ENCODE measurements at regions not wholly inside any gene's neighbourhood (a gene's known extent, or its start where the extent isn't known, plus 50 kb on each side); places are given as distances from the start of the nearest gene placed in this dataset.

- 93% methylated on average over 2 of the region's 2 CpGs for WGBS
These were observed 278.8 kb downstream of the HDGFL1 start for GRCh38 chr6:22848121-22848520.

GRCh38 chr6:22849921-22850320 lies 280.6 kb downstream of the HDGFL1 start:
- Histone ChIP-seq H3K4me1 (ENCODE audit: control insufficient read depth in 2 of 2, insufficient read depth in 2 of 2, low read length in 2 of 2) (no peaks in the 10 kb centered on the region), H3K9me3 (ENCODE audit: control insufficient read depth in 2 of 2, insufficient read depth in 1 of 2, low read length in 1 of 2) (no peaks in the 10 kb centered on the region), H3K4me3 (ENCODE audit: low read length in 2 of 2) (no peak overlapping the region), H3K27me3 (ENCODE audit: control insufficient read depth in 2 of 2, insufficient read depth in 1 of 2, low read length in 1 of 2) (no peaks in the 10 kb centered on the region), H3K27ac (ENCODE audit: low read depth in 1 of 2, low read length in 1 of 2) (no peak overlapping the region), H3K36me3 (ENCODE audit: control insufficient read depth in 2 of 2, insufficient read depth in 2 of 2, low read length in 1 of 2) (no peaks in the 10 kb centered on the region)
- no peak for DNase-seq (ENCODE audit: low read depth in 6 of 9, low spot score in 9 of 9)

More at GRCh38 chr6:22848121-22848520, 278.8 kb downstream of the HDGFL1 start:
- no peak overlapping the region for H3K4me3 ChIP-seq (ENCODE audit: low read length in 2 of 2)
- DNase-seq (ENCODE audit: low read depth in 6 of 9, low spot score in 9 of 9): no peak
- H3K9me3 ChIP-seq (ENCODE audit: control insufficient read depth in 2 of 2, insufficient read depth in 1 of 2, low read length in 1 of 2): no peaks in the 10 kb centered on the region
- no peaks in the 10 kb centered on the region for H3K4me1 ChIP-seq (ENCODE audit: control insufficient read depth in 2 of 2, insufficient read depth in 2 of 2, low read length in 2 of 2)
- H3K27ac ChIP-seq (ENCODE audit: low read depth in 1 of 2, low read length in 1 of 2): no peak overlapping the region
- no peaks in the 10 kb centered on the region for H3K36me3 ChIP-seq (ENCODE audit: control insufficient read depth in 2 of 2, insufficient read depth in 2 of 2, low read length in 1 of 2)
- H3K27me3 ChIP-seq (ENCODE audit: control insufficient read depth in 2 of 2, insufficient read depth in 1 of 2, low read length in 1 of 2): no peaks in the 10 kb centered on the region

GRCh38 chr6:22852101-22852500 lies 282.7 kb downstream of the HDGFL1 start:
- WGBS: 97% methylated on average over 4 of the region's 4 CpGs
- no peaks in the 10 kb centered on the region for H3K27me3 ChIP-seq (ENCODE audit: control insufficient read depth in 2 of 2, insufficient read depth in 1 of 2, low read length in 1 of 2)
- no peak for DNase-seq (ENCODE audit: low read depth in 6 of 9, low spot score in 9 of 9)
- no peaks in the 10 kb centered on the region for H3K36me3 ChIP-seq (ENCODE audit: control insufficient read depth in 2 of 2, insufficient read depth in 2 of 2, low read length in 1 of 2)
- H3K9me3 ChIP-seq (ENCODE audit: control insufficient read depth in 2 of 2, insufficient read depth in 1 of 2, low read length in 1 of 2): no peaks in the 10 kb centered on the region
- H3K4me1 ChIP-seq (ENCODE audit: control insufficient read depth in 2 of 2, insufficient read depth in 2 of 2, low read length in 2 of 2): no peaks in the 10 kb centered on the region
- no peak overlapping the region for H3K27ac ChIP-seq (ENCODE audit: low read depth in 1 of 2, low read length in 1 of 2)
- H3K4me3 ChIP-seq (ENCODE audit: low read length in 2 of 2): no peak overlapping the region

GRCh38 chr6:22873513-22874136 lies 304.3 kb downstream of the HDGFL1 start:
- Histone ChIP-seq H3K27ac (ENCODE audit: low read depth in 1 of 2, low read length in 1 of 2) (no peak overlapping the region), H3K4me1 (ENCODE audit: control insufficient read depth in 2 of 2, insufficient read depth in 2 of 2, low read length in 2 of 2) (no peaks in the 10 kb centered on the region), H3K27me3 (ENCODE audit: control insufficient read depth in 2 of 2, insufficient read depth in 1 of 2, low read length in 1 of 2) (no peaks in the 10 kb centered on the region), H3K9me3 (ENCODE audit: control insufficient read depth in 2 of 2, insufficient read depth in 1 of 2, low read length in 1 of 2) (no peaks in the 10 kb centered on the region), H3K36me3 (ENCODE audit: control insufficient read depth in 2 of 2, insufficient read depth in 2 of 2, low read length in 1 of 2) (no peaks in the 10 kb centered on the region), H3K4me3 (ENCODE audit: low read length in 2 of 2) (no peak overlapping the region)
- no peak for DNase-seq (ENCODE audit: low read depth in 6 of 9, low spot score in 9 of 9)
- 92% methylated on average over 4 of the region's 4 CpGs for WGBS

- H3K36me3 ChIP-seq (ENCODE audit: control insufficient read depth in 2 of 2, insufficient read depth in 2 of 2, low read length in 1 of 2): no peaks in the 10 kb centered on the region
- H3K27me3 ChIP-seq (ENCODE audit: control insufficient read depth in 2 of 2, insufficient read depth in 1 of 2, low read length in 1 of 2): no peaks in the 10 kb centered on the region
- H3K4me3 ChIP-seq (ENCODE audit: low read length in 2 of 2): no peak overlapping the region
- no peaks in the 10 kb centered on the region for H3K4me1 ChIP-seq (ENCODE audit: control insufficient read depth in 2 of 2, insufficient read depth in 2 of 2, low read length in 2 of 2)
- no peak overlapping the region for H3K27ac ChIP-seq (ENCODE audit: low read depth in 1 of 2, low read length in 1 of 2)
- DNase-seq (ENCODE audit: low read depth in 6 of 9, low spot score in 9 of 9): no peak
- H3K9me3 ChIP-seq (ENCODE audit: control insufficient read depth in 2 of 2, insufficient read depth in 1 of 2, low read length in 1 of 2): no peaks in the 10 kb centered on the region
- WGBS: 97% methylated on average over 2 of the region's 2 CpGs
These were observed 306.5 kb downstream of the HDGFL1 start for GRCh38 chr6:22875845-22876244.

GRCh38 chr6:22878324-22878701 lies 308.9 kb downstream of the HDGFL1 start:
- DNase-seq (ENCODE audit: low read depth in 6 of 9, low spot score in 9 of 9): no peak
- 95% methylated on average over 3 of the region's 3 CpGs for WGBS
- H3K27ac ChIP-seq (ENCODE audit: low read depth in 1 of 2, low read length in 1 of 2): no peak overlapping the region
- no peak overlapping the region for H3K4me3 ChIP-seq (ENCODE audit: low read length in 2 of 2)
- no peaks in the 10 kb centered on the region for H3K9me3 ChIP-seq (ENCODE audit: control insufficient read depth in 2 of 2, insufficient read depth in 1 of 2, low read length in 1 of 2)
- H3K27me3 ChIP-seq (ENCODE audit: control insufficient read depth in 2 of 2, insufficient read depth in 1 of 2, low read length in 1 of 2): no peaks in the 10 kb centered on the region
- H3K4me1 ChIP-seq (ENCODE audit: control insufficient read depth in 2 of 2, insufficient read depth in 2 of 2, low read length in 2 of 2): no peaks in the 10 kb centered on the region
- H3K36me3 ChIP-seq (ENCODE audit: control insufficient read depth in 2 of 2, insufficient read depth in 2 of 2, low read length in 1 of 2): no peaks in the 10 kb centered on the region

GRCh38 chr6:22878706-22879105 lies 309.3 kb downstream of the HDGFL1 start:
- Histone ChIP-seq H3K4me3 (ENCODE audit: low read length in 2 of 2) (no peak overlapping the region), H3K9me3 (ENCODE audit: control insufficient read depth in 2 of 2, insufficient read depth in 1 of 2, low read length in 1 of 2) (no peaks in the 10 kb centered on the region), H3K27me3 (ENCODE audit: control insufficient read depth in 2 of 2, insufficient read depth in 1 of 2, low read length in 1 of 2) (no peaks in the 10 kb centered on the region), H3K36me3 (ENCODE audit: control insufficient read depth in 2 of 2, insufficient read depth in 2 of 2, low read length in 1 of 2) (no peaks in the 10 kb centered on the region), H3K4me1 (ENCODE audit: control insufficient read depth in 2 of 2, insufficient read depth in 2 of 2, low read length in 2 of 2) (no peaks in the 10 kb centered on the region), H3K27ac (ENCODE audit: low read depth in 1 of 2, low read length in 1 of 2) (no peak overlapping the region)
- no peak for DNase-seq (ENCODE audit: low read depth in 6 of 9, low spot score in 9 of 9)
- WGBS: 97% methylated on average over 1 of the region's 1 CpG

GRCh38 chr6:22880686-22881433 lies 311.5 kb downstream of the HDGFL1 start:
- H3K4me1 ChIP-seq (ENCODE audit: control insufficient read depth in 2 of 2, insufficient read depth in 2 of 2, low read length in 2 of 2): no peaks in the 10 kb centered on the region
- WGBS: 93% methylated on average over 3 of the region's 3 CpGs
- H3K9me3 ChIP-seq (ENCODE audit: control insufficient read depth in 2 of 2, insufficient read depth in 1 of 2, low read length in 1 of 2): no peaks in the 10 kb centered on the region
- H3K4me3 ChIP-seq (ENCODE audit: low read length in 2 of 2): no peak overlapping the region
- H3K36me3 ChIP-seq (ENCODE audit: control insufficient read depth in 2 of 2, insufficient read depth in 2 of 2, low read length in 1 of 2): no peaks in the 10 kb centered on the region
- no peak overlapping the region for H3K27ac ChIP-seq (ENCODE audit: low read depth in 1 of 2, low read length in 1 of 2)
- H3K27me3 ChIP-seq (ENCODE audit: control insufficient read depth in 2 of 2, insufficient read depth in 1 of 2, low read length in 1 of 2): no peaks in the 10 kb centered on the region
- no peak for DNase-seq (ENCODE audit: low read depth in 6 of 9, low spot score in 9 of 9)

GRCh38 chr6:22882581-22882980 lies 313.2 kb downstream of the HDGFL1 start:
- Histone ChIP-seq H3K36me3 (ENCODE audit: control insufficient read depth in 2 of 2, insufficient read depth in 2 of 2, low read length in 1 of 2) (no peaks in the 10 kb centered on the region), H3K9me3 (ENCODE audit: control insufficient read depth in 2 of 2, insufficient read depth in 1 of 2, low read length in 1 of 2) (no peaks in the 10 kb centered on the region), H3K27ac (ENCODE audit: low read depth in 1 of 2, low read length in 1 of 2) (no peak overlapping the region), H3K4me1 (ENCODE audit: control insufficient read depth in 2 of 2, insufficient read depth in 2 of 2, low read length in 2 of 2) (no peaks in the 10 kb centered on the region), H3K27me3 (ENCODE audit: control insufficient read depth in 2 of 2, insufficient read depth in 1 of 2, low read length in 1 of 2) (no peaks in the 10 kb centered on the region), H3K4me3 (ENCODE audit: low read length in 2 of 2) (no peak overlapping the region)
- DNase-seq (ENCODE audit: low read depth in 6 of 9, low spot score in 9 of 9): no peak
- WGBS: 95% methylated on average over 2 of the region's 2 CpGs
